Calu3 (cell line): ENCODE measurements at regions not wholly inside any gene's neighbourhood (a gene's known extent, or its start where the extent isn't known, plus 50 kb on each side); places are given as distances from the start of the nearest gene placed in this dataset.

ENCODE experiments used
- BruUV-seq: library from RNA; stranded (reverse); fragments of 400-500 nt; replicated peaks from 2 replicates; lab custom pipeline; 2021; lab: Mats Ljungman, UMichigan
- CTCF ChIA-PET: fragments of 300-600 bp; sonication (Branson Sonifier 250); formaldehyde crosslinking; loops from one replicate; lab custom pipeline; 2022; ENCODE audit warnings: antibody characterized with exemption; lab: Charles Lee
- DNase-seq: peaks from one replicate; pipeline ENCODE4 v3.0.0; 2022
- H3K27ac Mint-ChIP-seq: one replicate; pipeline ENCODE4 v1.8.0; 2022; ENCODE audit warnings: mixed read lengths; ENCODE audit not compliant: unreplicated experiment
- H3K27me3 Mint-ChIP-seq: one replicate; pipeline ENCODE4 v1.8.0; 2022; ENCODE audit warnings: mixed read lengths; ENCODE audit not compliant: unreplicated experiment
- H3K36me3 Mint-ChIP-seq: one replicate; pipeline ENCODE4 v1.8.0; 2022; ENCODE audit warnings: mild to moderate bottlenecking, moderate library complexity, mixed read lengths; ENCODE audit not compliant: insufficient read depth, unreplicated experiment
- H3K4me1 Mint-ChIP-seq: one replicate; pipeline ENCODE4 v1.8.0; 2022; ENCODE audit warnings: mild to moderate bottlenecking, low read depth, mixed read lengths; ENCODE audit not compliant: unreplicated experiment
- H3K4me3 Mint-ChIP-seq: one replicate; pipeline ENCODE4 v1.8.0; 2022; ENCODE audit warnings: mild to moderate bottlenecking, low read depth, moderate library complexity, mixed read lengths; ENCODE audit not compliant: unreplicated experiment
- H3K9me3 Mint-ChIP-seq: one replicate; pipeline ENCODE4 v1.8.0; 2022; ENCODE audit warnings: low read depth, mixed read lengths; ENCODE audit not compliant: unreplicated experiment
- intact Hi-C: fragments of 100-400 bp; cut with micrococcal nuclease; formaldehyde crosslinking; loops from one replicate; pipeline ENCODE4 v1.10.0; 2022; ENCODE audit not compliant: unreplicated experiment
- TF ChIP-seq, protein P1 (sequence below): fragments of 200-600 bp; IDR thresholded peaks from one replicate; pipeline ENCODE4 v1.8.0; 2022; ENCODE audit warnings: antibody characterized with exemption; ENCODE audit not compliant: unreplicated experiment

DNA sequence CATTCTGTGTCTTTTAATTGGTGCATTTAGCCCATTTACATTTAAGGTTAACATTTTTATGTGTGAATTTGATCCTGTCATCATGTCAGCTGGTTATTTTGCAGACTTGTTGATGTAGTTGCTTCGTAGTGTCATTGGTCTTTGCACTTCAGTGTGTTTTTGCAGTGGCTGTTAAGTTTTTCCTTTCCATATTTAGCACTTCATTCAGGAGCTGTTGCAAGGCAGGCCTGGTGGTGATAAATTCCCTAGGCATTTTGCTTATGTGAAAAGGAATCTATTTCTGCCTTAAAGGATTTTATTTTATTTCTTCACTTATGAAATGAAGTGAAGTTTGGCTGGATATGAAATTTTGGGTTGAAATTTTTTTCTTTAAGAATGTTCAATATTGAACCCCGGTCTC is 70.2 kb upstream of the CD96 start:
- peaks cover 8% of the 10 kb centered on the region for H3K4me1 Mint-ChIP-seq
- no peak overlapping the region for H3K4me3 Mint-ChIP-seq
- H3K36me3 Mint-ChIP-seq, result no peaks in the 10 kb centered on the region
- intact Hi-C loops, result no loop called here
- no peaks in the 10 kb centered on the region for H3K9me3 Mint-ChIP-seq
- H3K27ac Mint-ChIP-seq, result no peak overlapping the region
- CTCF ChIA-PET, result no interaction called here
- no peak for DNase-seq
- TF ChIP-seq, protein P1, sequence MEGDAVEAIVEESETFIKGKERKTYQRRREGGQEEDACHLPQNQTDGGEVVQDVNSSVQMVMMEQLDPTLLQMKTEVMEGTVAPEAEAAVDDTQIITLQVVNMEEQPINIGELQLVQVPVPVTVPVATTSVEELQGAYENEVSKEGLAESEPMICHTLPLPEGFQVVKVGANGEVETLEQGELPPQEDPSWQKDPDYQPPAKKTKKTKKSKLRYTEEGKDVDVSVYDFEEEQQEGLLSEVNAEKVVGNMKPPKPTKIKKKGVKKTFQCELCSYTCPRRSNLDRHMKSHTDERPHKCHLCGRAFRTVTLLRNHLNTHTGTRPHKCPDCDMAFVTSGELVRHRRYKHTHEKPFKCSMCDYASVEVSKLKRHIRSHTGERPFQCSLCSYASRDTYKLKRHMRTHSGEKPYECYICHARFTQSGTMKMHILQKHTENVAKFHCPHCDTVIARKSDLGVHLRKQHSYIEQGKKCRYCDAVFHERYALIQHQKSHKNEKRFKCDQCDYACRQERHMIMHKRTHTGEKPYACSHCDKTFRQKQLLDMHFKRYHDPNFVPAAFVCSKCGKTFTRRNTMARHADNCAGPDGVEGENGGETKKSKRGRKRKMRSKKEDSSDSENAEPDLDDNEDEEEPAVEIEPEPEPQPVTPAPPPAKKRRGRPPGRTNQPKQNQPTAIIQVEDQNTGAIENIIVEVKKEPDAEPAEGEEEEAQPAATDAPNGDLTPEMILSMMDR, result no peak
- BruUV-seq, result no TSS peak
- H3K27me3 Mint-ChIP-seq, result no peaks in the 10 kb centered on the region

DNA sequence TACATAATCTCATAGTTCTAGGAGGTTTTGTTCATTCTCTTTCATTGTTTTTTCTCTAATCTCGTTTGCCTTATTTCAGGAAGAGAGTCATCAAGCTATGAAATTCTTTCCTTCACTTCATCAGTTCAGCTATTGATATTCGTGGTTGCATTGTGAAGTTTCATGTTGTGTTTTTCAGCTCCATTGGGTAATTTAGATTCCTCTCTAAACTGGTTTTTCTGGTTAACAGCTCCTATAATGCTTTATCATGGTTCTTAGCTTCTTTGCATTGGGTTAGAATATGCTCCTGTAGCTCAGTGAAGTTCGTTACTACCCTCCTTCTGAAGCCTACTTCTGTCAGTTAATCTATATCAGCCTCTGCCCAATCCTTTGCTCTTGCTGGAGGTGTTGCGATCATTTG is 69.4 kb upstream of the CD96 start:
- H3K27ac Mint-ChIP-seq, result no peak overlapping the region
- intact Hi-C loops, result no loop called here
- H3K4me1 Mint-ChIP-seq, result peaks cover 8% of the 10 kb centered on the region
- no peak overlapping the region for H3K4me3 Mint-ChIP-seq
- no peaks in the 10 kb centered on the region for H3K9me3 Mint-ChIP-seq
- no peaks in the 10 kb centered on the region for H3K36me3 Mint-ChIP-seq
- H3K27me3 Mint-ChIP-seq, result no peaks in the 10 kb centered on the region
- TF ChIP-seq, protein P1, result no peak
- BruUV-seq, result no TSS peak
- CTCF ChIA-PET, result interaction anchor here (0.5 kb wide), 1 partner anchor 165 kb away, joined by 3 read pairs; no protein-coding TSS in a partner anchor
- DNase-seq, result no peak

DNA sequence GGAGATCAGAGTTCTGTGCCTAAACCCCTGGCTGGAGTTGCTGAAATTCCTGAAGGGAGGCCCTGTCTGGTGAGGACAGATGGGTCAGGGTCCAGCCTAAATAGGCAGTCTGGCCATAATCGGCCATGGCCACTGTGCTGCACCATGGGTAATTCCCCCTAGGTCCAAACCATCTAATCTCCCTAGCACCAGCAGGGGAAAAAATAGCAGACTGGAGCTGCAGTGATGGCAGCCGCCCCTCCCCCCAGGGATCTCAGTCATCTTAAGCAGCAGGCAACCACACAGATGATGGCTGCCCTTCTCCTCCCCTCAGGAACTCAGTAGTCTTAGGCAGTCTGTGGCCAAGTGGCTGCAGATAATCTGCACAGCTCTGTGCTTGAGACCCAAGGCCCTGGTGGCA is 68.4 kb upstream of the CD96 start:
- no peaks in the 10 kb centered on the region for H3K27me3 Mint-ChIP-seq
- peaks cover 8% of the 10 kb centered on the region for H3K4me1 Mint-ChIP-seq
- H3K9me3 Mint-ChIP-seq, result no peaks in the 10 kb centered on the region
- intact Hi-C loops, result no loop called here
- BruUV-seq, result no TSS peak
- TF ChIP-seq, protein P1, result no peak
- no peak overlapping the region for H3K4me3 Mint-ChIP-seq
- DNase-seq, result no peak
- CTCF ChIA-PET, result no interaction called here
- H3K27ac Mint-ChIP-seq, result no peak overlapping the region
- no peaks in the 10 kb centered on the region for H3K36me3 Mint-ChIP-seq

DNA sequence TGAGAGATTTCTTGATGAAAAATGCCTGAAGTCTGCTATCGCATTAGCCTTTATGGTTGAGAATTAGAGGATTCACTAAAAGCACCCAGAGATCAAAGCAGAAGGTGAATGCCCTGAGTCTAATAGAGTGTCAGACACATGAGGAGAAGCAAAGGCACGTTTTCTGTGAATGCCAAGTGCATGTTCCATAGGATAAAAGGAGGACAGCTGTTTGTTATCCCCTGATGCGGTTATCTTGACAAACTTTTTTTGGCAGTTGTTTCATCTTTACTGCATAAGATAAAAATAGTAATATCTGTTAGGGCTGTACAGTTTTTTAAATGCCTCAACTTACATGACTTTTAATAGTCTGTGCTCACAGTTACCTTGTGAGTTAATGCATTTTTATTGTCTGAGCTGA is 65.3 kb upstream of the CD96 start:
- Mint-ChIP-seq H3K27me3 (no peaks in the 10 kb centered on the region), H3K4me1 (peaks cover 8% of the 10 kb centered on the region), H3K9me3 (no peaks in the 10 kb centered on the region), H3K36me3 (no peaks in the 10 kb centered on the region), H3K27ac (no peak overlapping the region), H3K4me3 (no peak overlapping the region)
- TF ChIP-seq, protein P1, result no peak
- CTCF ChIA-PET, result no interaction called here
- no TSS peak for BruUV-seq
- intact Hi-C loops, result no loop called here
- DNase-seq, result no peak
